Body of pancreas (tissue), 4 donors: ENCODE measurements at regions not wholly inside any gene's neighbourhood (a gene's known extent, or its start where the extent isn't known, plus 50 kb on each side); places are given as distances from the start of the nearest gene placed in this dataset.

Experiments
- ATAC-seq: fragments of 150-250 bp; one replicate; pipeline ENCODE4 v1.9.1; 2016
- DNase-seq, 4 donors: peaks; one replicate each; pipeline ENCODE4 v3.0.0-alpha.2; 2019
- H3K27ac ChIP-seq, 4 donors: fragments of 200-600 bp; sonication (generic); 1 replicate in 3 of 4; 2 replicates in 1 of 4; pipeline versions ENCODE4 v1.5.1 to v1.6.1; 2016 to 2019; ENCODE audit warnings: mild to moderate bottlenecking in 1 of 4, mixed read lengths in 1 of 4, moderate library complexity in 1 of 4
- H3K27me3 ChIP-seq, 2 donors: fragments of 200-600 bp; sonication (generic); one replicate each; pipeline ENCODE4 v1.6.0; 2016; ENCODE audit warnings: mild to moderate bottlenecking in 1 of 2
- H3K36me3 ChIP-seq, 2 donors: fragments of 200-600 bp; sonication (generic); replicated peaks in 1 of 2; 2 replicates each; pipeline ENCODE4 v1.5.1; 2016; ENCODE audit warnings: low read depth in 2 of 2; ENCODE audit not compliant: insufficient read depth in 1 of 2
- H3K4me1 ChIP-seq: fragments of 200-600 bp; sonication (generic); one replicate; pipeline ENCODE4 v1.6.0; 2016
- H3K4me3 ChIP-seq, 2 donors: fragments of 200-600 bp; sonication (generic); 1 replicate in 1 of 2; 2 replicates in 1 of 2; pipeline ENCODE4 v1.5.1; 2016 to 2019
- H3K9me3 ChIP-seq, 3 donors: fragments of 200-600 bp; sonication (generic); 1 replicate in 2 of 3; 2 replicates in 1 of 3; pipeline ENCODE4 v1.5.1; 2016
- POLR2A ChIP-seq, 3 donors: fragments of 450-650 bp; IDR thresholded peaks; one replicate each; pipeline ENCODE4 v1.6.1; 2016; ENCODE audit warnings: antibody characterized with exemption in 3 of 3, mild to moderate bottlenecking in 2 of 3
- WGBS, 2 donors: methylation state at CpG; one replicate each; pipeline ENCODE4 v1.1.5; 2017; 5-methylcytosine and 5-hydroxymethylcytosine counted together
- intact Hi-C: fragments of 100-400 bp; cut with DNase I; formaldehyde crosslinking; loops from one replicate; pipeline ENCODE4 v1.15.1; 2023
- TF ChIP-seq, protein P1 (sequence below), 7 experiments: fragments of 450-650 bp in 4 of 7; fragments of 200-600 bp in 3 of 7; sonication (generic) in 3 of 7; IDR thresholded peaks; one replicate each; pipeline ENCODE4 v1.5.1; 2016 to 2019; ENCODE audit warnings: antibody characterized with exemption in 7 of 7

DNA sequence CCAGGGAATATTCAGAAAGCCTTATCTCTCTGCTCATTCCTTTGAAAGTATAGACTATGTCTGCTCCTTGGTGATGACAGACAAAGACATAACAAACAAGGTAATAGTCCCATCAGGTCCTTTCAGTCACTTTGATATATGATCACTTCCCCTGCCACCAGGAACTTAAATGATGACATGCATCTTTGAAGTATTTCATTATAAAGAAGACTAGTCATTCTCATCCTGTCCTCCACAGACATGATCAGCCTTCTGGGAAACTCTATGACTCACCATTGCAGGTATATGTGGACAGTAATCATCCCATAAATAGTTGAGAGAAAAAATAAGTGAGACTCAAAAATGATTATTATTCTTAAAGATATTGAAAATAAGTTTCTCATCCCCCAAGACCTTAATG lies 117.5 kb upstream of the VCX2 start:
- Histone ChIP-seq H3K36me3 (no peaks in the 10 kb centered on the region), H3K4me3 (no peak overlapping the region), H3K4me1 (no peaks in the 10 kb centered on the region), H3K27me3 (no peaks in the 10 kb centered on the region), H3K9me3 (no peaks in the 10 kb centered on the region), H3K27ac (no peak overlapping the region)
- no peak for TF ChIP-seq POLR2A (IDR thresholded peaks at IDR 0.05)
- TF ChIP-seq, protein P1, sequence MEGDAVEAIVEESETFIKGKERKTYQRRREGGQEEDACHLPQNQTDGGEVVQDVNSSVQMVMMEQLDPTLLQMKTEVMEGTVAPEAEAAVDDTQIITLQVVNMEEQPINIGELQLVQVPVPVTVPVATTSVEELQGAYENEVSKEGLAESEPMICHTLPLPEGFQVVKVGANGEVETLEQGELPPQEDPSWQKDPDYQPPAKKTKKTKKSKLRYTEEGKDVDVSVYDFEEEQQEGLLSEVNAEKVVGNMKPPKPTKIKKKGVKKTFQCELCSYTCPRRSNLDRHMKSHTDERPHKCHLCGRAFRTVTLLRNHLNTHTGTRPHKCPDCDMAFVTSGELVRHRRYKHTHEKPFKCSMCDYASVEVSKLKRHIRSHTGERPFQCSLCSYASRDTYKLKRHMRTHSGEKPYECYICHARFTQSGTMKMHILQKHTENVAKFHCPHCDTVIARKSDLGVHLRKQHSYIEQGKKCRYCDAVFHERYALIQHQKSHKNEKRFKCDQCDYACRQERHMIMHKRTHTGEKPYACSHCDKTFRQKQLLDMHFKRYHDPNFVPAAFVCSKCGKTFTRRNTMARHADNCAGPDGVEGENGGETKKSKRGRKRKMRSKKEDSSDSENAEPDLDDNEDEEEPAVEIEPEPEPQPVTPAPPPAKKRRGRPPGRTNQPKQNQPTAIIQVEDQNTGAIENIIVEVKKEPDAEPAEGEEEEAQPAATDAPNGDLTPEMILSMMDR (IDR thresholded peaks at IDR 0.05), result no peak
- intact Hi-C loops, result no loop called here
- DNase-seq, result no peak
- ATAC-seq, result no peak

GRCh38 chrX:8289523-8289922 lies 118.5 kb upstream of the VCX2 start:
- Histone ChIP-seq H3K27ac (no peak overlapping the region), H3K27me3 (no peaks in the 10 kb centered on the region), H3K4me3 (no peak overlapping the region), H3K9me3 (no peaks in the 10 kb centered on the region), H3K4me1 (no peaks in the 10 kb centered on the region), H3K36me3 (no peaks in the 10 kb centered on the region)
- 100% methylated on average over 1 of the region's 1 CpG; no CpG with 5 or more reads in 1 of the 2 donors for WGBS, 2 donors
- TF ChIP-seq POLR2A (IDR thresholded peaks at IDR 0.05), result no peak
- TF ChIP-seq, protein P1 (IDR thresholded peaks at IDR 0.05), result no peak
- DNase-seq (no peak), ATAC-seq (no peak)
- intact Hi-C loops, result no loop called here

- intact Hi-C loops, result no loop called here
- no peaks in the 10 kb centered on the region for H3K27me3 ChIP-seq
- no peak for DNase-seq
- H3K36me3 ChIP-seq, result no peaks in the 10 kb centered on the region
- H3K4me3 ChIP-seq, result no peak overlapping the region
- no peak for ATAC-seq
- TF ChIP-seq POLR2A (IDR thresholded peaks at IDR 0.05), result no peak
- TF ChIP-seq, protein P1 (IDR thresholded peaks at IDR 0.05), result no peak
- H3K4me1 ChIP-seq, result no peaks in the 10 kb centered on the region
- no peaks in the 10 kb centered on the region for H3K9me3 ChIP-seq
- no peak overlapping the region for H3K27ac ChIP-seq
- 76 to 80% methylated on average over 2 to 3 of the region's 3 CpGs for WGBS, 2 donors
These were observed 126.7 kb upstream of the VCX2 start for GRCh38 chrX:8297766-8298165.

DNA sequence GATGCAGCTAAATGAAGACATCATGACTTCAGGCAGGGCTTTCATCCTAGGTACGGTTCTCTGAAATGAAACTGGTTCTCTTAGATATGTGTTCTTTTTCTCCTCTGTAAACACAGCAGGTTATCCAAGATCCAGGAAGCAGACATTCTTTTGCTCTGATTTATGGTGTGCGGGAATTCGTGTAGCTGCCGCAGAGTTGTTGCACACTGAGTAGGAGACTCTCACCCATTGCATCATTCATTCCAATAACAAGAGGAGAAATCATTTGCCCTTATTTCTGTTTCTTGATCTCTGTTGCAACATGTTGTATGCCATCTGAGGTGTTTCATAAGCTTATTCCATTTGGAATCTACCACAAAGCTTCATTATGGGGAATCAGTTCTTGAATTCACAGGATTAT lies 133.6 kb upstream of the VCX2 start:
- no peak for DNase-seq
- 81 to 86% methylated on average over 4 of the region's 4 CpGs for WGBS, 2 donors
- H3K4me3 ChIP-seq, result no peak overlapping the region
- no peak for ATAC-seq
- no peaks in the 10 kb centered on the region for H3K9me3 ChIP-seq
- intact Hi-C loops, result no loop called here
- no peaks in the 10 kb centered on the region for H3K4me1 ChIP-seq
- no peak overlapping the region for H3K27ac ChIP-seq
- no peaks in the 10 kb centered on the region for H3K36me3 ChIP-seq
- TF ChIP-seq, protein P1 (IDR thresholded peaks at IDR 0.05), result no peak
- TF ChIP-seq POLR2A (IDR thresholded peaks at IDR 0.05), result no peak
- H3K27me3 ChIP-seq, result no peaks in the 10 kb centered on the region

DNA sequence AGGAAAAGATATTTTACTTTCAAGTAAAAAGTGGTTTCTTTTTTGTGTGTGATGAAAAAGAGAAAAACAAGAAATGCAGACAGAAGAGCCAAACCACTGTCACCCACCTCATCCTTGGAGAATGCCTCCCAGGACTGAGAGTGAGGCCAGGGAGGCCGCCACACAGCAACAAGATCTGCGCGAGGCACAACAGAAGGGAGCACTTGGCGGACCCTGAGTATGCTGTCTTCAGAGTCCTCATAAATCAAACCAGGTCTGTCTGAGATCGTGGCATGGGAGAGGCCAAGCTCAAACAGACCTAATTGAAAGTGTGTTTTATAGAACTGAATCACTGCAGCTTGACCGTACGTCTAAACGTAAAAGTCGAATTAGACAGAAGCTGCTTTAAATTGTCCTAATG lies 134.3 kb upstream of the VCX2 start:
- no peaks in the 10 kb centered on the region for H3K27me3 ChIP-seq
- intact Hi-C loops, result no loop called here
- DNase-seq (no peak), ATAC-seq (no peak)
- H3K27ac ChIP-seq, result no peak overlapping the region
- no peak for TF ChIP-seq POLR2A (IDR thresholded peaks at IDR 0.05)
- TF ChIP-seq, protein P1 (IDR thresholded peaks at IDR 0.05), result no peak
- H3K9me3 ChIP-seq, result no peaks in the 10 kb centered on the region
- H3K36me3 ChIP-seq, result no peaks in the 10 kb centered on the region
- WGBS, 2 donors, result 72 to 80% methylated on average over 5 to 9 of the region's 9 CpGs
- no peaks in the 10 kb centered on the region for H3K4me1 ChIP-seq
- H3K4me3 ChIP-seq, result no peak overlapping the region
